GM23338 (cell line): ENCODE measurements at regions not wholly inside any gene's neighbourhood (a gene's known extent, or its start where the extent isn't known, plus 50 kb on each side); places are given as distances from the start of the nearest gene placed in this dataset.

Experiments
- ATAC-seq: fragments of 200-7000 bp; cut with Tn5 transposase; 3 replicates; pipeline ENCODE4 v1.9.1; 2020
- DNase-seq: peaks from one replicate; pipeline ENCODE4 v3.0.0-alpha.2; 2015; ENCODE audit warnings: low spot score
- H2AFZ ChIP-seq: fragments of 200-600 bp; sonication (generic); 2 replicates; pipeline ENCODE4 v1.8.0; 2016; ENCODE audit warnings: antibody characterized with exemption, mild to moderate bottlenecking, moderate library complexity
- H3F3A ChIP-seq: fragments of 200-600 bp; sonication (generic); replicated peaks from 2 replicates; pipeline ENCODE4 v1.8.0; 2017; ENCODE audit warnings: antibody characterized with exemption, mixed run types, low read depth
- H3K27ac ChIP-seq: fragments of 200-600 bp; sonication (generic); 2 replicates; pipeline ENCODE4 v1.6.1; 2016; ENCODE audit warnings: low read depth
- H3K27me3 ChIP-seq: fragments of 200-600 bp; sonication (generic); 2 replicates; pipeline ENCODE4 v1.8.0; 2016; ENCODE audit warnings: mild to moderate bottlenecking, mixed run types, moderate library complexity; ENCODE audit not compliant: insufficient read depth
- H3K36me3 ChIP-seq: fragments of 200-600 bp; sonication (generic); 2 replicates; pipeline ENCODE4 v1.8.0; 2016; ENCODE audit warnings: mild to moderate bottlenecking; ENCODE audit not compliant: insufficient read depth
- H3K4me1 ChIP-seq: fragments of 200-600 bp; sonication (generic); 2 replicates; pipeline ENCODE4 v1.8.0; 2016; ENCODE audit warnings: mild to moderate bottlenecking, moderate library complexity; ENCODE audit not compliant: insufficient read depth
- H3K4me2 ChIP-seq: fragments of 200-600 bp; sonication (generic); 2 replicates; pipeline ENCODE4 v1.7.1; 2017; ENCODE audit warnings: mixed run types
- H3K4me3 ChIP-seq: fragments of 200-600 bp; sonication (generic); 2 replicates; pipeline ENCODE4 v1.6.1; 2016; ENCODE audit warnings: mixed run types
- H3K79me2 ChIP-seq: fragments of 200-600 bp; sonication (generic); replicated peaks from 2 replicates; pipeline ENCODE4 v1.8.0; 2017; ENCODE audit warnings: mild to moderate bottlenecking; ENCODE audit not compliant: insufficient read depth
- H3K9me2 ChIP-seq: fragments of 200-600 bp; sonication (generic); 2 replicates; pipeline ENCODE4 v1.8.0; 2017; ENCODE audit not compliant: insufficient read depth
- H4K20me1 ChIP-seq: fragments of 200-600 bp; sonication (generic); replicated peaks from 2 replicates; pipeline ENCODE4 v1.8.0; 2017; ENCODE audit warnings: mild to moderate bottlenecking; ENCODE audit not compliant: insufficient read depth
- H3K27ac Mint-ChIP-seq: 2 replicates; pipeline ENCODE4 v1.8.0; 2020; ENCODE audit warnings: inconsistent platforms, mild to moderate bottlenecking, moderate library complexity, mixed read lengths
- H3K27me3 Mint-ChIP-seq: 3 replicates; pipeline ENCODE4 v1.8.0; 2022; ENCODE audit warnings: low read depth, mild to moderate bottlenecking, moderate library complexity, mixed read lengths, inconsistent platforms; ENCODE audit not compliant: insufficient read depth, poor library complexity
- H3K36me3 Mint-ChIP-seq: 3 replicates; pipeline ENCODE4 v1.8.0; 2021; ENCODE audit warnings: low read depth, mild to moderate bottlenecking, inconsistent platforms, moderate library complexity, mixed read lengths
- H3K4me1 Mint-ChIP-seq: 3 replicates; pipeline ENCODE4 v1.8.0; 2020; ENCODE audit warnings: mild to moderate bottlenecking, inconsistent platforms, mixed read lengths
- H3K4me3 Mint-ChIP-seq: 3 replicates; pipeline ENCODE4 v1.8.0; 2021; ENCODE audit warnings: moderate library complexity, mild to moderate bottlenecking, inconsistent platforms, mixed read lengths
- H3K9me3 Mint-ChIP-seq: 3 replicates; pipeline ENCODE4 v1.8.0; 2020; ENCODE audit warnings: moderate library complexity, mild to moderate bottlenecking, inconsistent platforms, mixed read lengths
- EZH2 ChIP-seq: fragments of 200-600 bp; sonication (generic); IDR thresholded peaks from one replicate; pipeline ENCODE4 v1.8.0; 2017; ENCODE audit warnings: antibody characterized with exemption, mild to moderate bottlenecking, low read depth; ENCODE audit not compliant: unreplicated experiment
- EZH2phosphoT487 ChIP-seq: fragments of 200-600 bp; sonication (generic); IDR thresholded peaks from one replicate; pipeline ENCODE4 v1.8.1; 2018; ENCODE audit warnings: antibody characterized with exemption; ENCODE audit not compliant: unreplicated experiment
- JUNB ChIP-seq: IDR thresholded peaks from one replicate; pipeline ENCODE4 v1.6.1; 2016; ENCODE audit warnings: antibody characterized with exemption; ENCODE audit not compliant: unreplicated experiment
- STAT1 ChIP-seq: IDR thresholded peaks from one replicate; pipeline ENCODE4 v1.6.1; 2016; ENCODE audit warnings: antibody characterized with exemption; ENCODE audit not compliant: unreplicated experiment
- ZNF114 ChIP-seq: fragments of 250-450 bp; sonication (Bioruptor Pico); IDR thresholded peaks from 2 replicates; pipeline ENCODE4 v1.5.0; 2020; ENCODE audit warnings: mild to moderate bottlenecking, moderate library complexity
- ZNF331 ChIP-seq: fragments of 250-450 bp; sonication (Bioruptor Pico); IDR thresholded peaks from 2 replicates; pipeline ENCODE4 v1.5.0; 2020; ENCODE audit warnings: low read depth, mild to moderate bottlenecking, moderate library complexity
- TF ChIP-seq, protein P1 (sequence below), 2 experiments: fragments of 200-600 bp in 1 of 2; sonication (generic) in 1 of 2; conservative IDR thresholded peaks; 2 replicates each; pipeline versions ENCODE4 v1.5.1 to v1.6.1; 2016 to 2017; ENCODE audit warnings: antibody characterized with exemption in 2 of 2, low read depth in 2 of 2, mild to moderate bottlenecking in 2 of 2, moderate library complexity in 1 of 2
- TF ChIP-seq, protein P2 (sequence below): IDR thresholded peaks from 2 replicates; pipeline ENCODE4 v1.6.1; 2016; ENCODE audit warnings: antibody characterized with exemption
- TF ChIP-seq, protein P3 (sequence below): IDR thresholded peaks from one replicate; pipeline ENCODE4 v1.6.1; 2018; ENCODE audit warnings: antibody characterized with exemption; ENCODE audit not compliant: unreplicated experiment

DNA sequence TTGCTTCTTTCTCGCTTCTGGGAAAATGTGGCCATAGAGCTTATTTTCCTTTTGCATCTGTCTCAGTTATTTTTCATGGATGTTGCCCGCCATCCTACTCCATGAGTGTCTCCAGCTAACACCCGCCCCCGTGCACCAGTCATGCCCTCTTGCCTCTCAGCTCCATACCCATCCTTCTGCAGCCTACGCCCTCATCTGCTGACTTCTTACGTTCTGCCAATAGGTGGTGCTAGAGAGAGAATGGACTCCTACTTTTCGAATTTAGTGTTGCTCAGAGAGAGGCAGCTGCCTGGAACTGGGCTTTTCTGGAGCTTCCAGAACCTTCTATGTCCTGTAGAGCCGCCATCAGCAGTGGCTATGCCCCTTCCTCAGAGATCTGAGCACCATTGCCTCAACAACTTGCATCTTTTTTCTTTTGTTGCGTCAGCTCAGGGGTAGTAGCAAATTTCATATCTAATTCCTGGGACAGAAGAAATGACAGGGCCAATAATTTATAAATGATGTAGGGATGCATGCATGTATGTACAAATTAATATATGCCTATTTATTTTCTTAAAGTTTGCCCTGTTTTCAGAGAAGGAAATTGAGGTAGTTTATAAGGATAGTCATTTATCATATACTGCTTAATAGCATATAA is 119.7 kb upstream of the MYOCD start:
- ATAC-seq (peak; percentile 98), DNase-seq (peak; percentile 82)
- no peak overlapping the region for H2AFZ ChIP-seq
- TF ChIP-seq, protein P1, sequence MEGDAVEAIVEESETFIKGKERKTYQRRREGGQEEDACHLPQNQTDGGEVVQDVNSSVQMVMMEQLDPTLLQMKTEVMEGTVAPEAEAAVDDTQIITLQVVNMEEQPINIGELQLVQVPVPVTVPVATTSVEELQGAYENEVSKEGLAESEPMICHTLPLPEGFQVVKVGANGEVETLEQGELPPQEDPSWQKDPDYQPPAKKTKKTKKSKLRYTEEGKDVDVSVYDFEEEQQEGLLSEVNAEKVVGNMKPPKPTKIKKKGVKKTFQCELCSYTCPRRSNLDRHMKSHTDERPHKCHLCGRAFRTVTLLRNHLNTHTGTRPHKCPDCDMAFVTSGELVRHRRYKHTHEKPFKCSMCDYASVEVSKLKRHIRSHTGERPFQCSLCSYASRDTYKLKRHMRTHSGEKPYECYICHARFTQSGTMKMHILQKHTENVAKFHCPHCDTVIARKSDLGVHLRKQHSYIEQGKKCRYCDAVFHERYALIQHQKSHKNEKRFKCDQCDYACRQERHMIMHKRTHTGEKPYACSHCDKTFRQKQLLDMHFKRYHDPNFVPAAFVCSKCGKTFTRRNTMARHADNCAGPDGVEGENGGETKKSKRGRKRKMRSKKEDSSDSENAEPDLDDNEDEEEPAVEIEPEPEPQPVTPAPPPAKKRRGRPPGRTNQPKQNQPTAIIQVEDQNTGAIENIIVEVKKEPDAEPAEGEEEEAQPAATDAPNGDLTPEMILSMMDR (conservative IDR thresholded peaks at IDR 0.05; ENCODE audit: low read depth in 2 of 2) = peak; percentile 83
- TF ChIP-seq, protein P2, sequence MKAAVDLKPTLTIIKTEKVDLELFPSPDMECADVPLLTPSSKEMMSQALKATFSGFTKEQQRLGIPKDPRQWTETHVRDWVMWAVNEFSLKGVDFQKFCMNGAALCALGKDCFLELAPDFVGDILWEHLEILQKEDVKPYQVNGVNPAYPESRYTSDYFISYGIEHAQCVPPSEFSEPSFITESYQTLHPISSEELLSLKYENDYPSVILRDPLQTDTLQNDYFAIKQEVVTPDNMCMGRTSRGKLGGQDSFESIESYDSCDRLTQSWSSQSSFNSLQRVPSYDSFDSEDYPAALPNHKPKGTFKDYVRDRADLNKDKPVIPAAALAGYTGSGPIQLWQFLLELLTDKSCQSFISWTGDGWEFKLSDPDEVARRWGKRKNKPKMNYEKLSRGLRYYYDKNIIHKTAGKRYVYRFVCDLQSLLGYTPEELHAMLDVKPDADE = no peak
- TF ChIP-seq EZH2phosphoT487 = no peak
- TF ChIP-seq, protein P3, sequence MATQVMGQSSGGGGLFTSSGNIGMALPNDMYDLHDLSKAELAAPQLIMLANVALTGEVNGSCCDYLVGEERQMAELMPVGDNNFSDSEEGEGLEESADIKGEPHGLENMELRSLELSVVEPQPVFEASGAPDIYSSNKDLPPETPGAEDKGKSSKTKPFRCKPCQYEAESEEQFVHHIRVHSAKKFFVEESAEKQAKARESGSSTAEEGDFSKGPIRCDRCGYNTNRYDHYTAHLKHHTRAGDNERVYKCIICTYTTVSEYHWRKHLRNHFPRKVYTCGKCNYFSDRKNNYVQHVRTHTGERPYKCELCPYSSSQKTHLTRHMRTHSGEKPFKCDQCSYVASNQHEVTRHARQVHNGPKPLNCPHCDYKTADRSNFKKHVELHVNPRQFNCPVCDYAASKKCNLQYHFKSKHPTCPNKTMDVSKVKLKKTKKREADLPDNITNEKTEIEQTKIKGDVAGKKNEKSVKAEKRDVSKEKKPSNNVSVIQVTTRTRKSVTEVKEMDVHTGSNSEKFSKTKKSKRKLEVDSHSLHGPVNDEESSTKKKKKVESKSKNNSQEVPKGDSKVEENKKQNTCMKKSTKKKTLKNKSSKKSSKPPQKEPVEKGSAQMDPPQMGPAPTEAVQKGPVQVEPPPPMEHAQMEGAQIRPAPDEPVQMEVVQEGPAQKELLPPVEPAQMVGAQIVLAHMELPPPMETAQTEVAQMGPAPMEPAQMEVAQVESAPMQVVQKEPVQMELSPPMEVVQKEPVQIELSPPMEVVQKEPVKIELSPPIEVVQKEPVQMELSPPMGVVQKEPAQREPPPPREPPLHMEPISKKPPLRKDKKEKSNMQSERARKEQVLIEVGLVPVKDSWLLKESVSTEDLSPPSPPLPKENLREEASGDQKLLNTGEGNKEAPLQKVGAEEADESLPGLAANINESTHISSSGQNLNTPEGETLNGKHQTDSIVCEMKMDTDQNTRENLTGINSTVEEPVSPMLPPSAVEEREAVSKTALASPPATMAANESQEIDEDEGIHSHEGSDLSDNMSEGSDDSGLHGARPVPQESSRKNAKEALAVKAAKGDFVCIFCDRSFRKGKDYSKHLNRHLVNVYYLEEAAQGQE = no peak
- Mint-ChIP-seq H3K27me3 (no peaks in the 10 kb centered on the region), H3K36me3 (no peaks in the 10 kb centered on the region), H3K27ac (no peak overlapping the region), H3K4me3 (no peak overlapping the region), H3K4me1 (no peaks in the 10 kb centered on the region; the same call in 2 of the 3 replicates), H3K9me3 (no peaks in the 10 kb centered on the region; the same call in 2 of the 3 replicates)
- H3K4me1 ChIP-seq = no peaks in the 10 kb centered on the region
- no peaks in the 10 kb centered on the region for H3F3A ChIP-seq
- H3K36me3 ChIP-seq = no peaks in the 10 kb centered on the region
- H3K27me3 ChIP-seq = no peaks in the 10 kb centered on the region
- no peaks in the 10 kb centered on the region for H3K79me2 ChIP-seq
- no peak overlapping the region for H3K4me3 ChIP-seq
- H3K9me2 ChIP-seq = 0 out of 2 replicates have a peak, but pooled peaks cover 1% of the 10 kb centered on the region
- no peak overlapping the region for H3K4me2 ChIP-seq
- H4K20me1 ChIP-seq = no peaks in the 10 kb centered on the region
- H3K27ac ChIP-seq = no peak overlapping the region

DNA sequence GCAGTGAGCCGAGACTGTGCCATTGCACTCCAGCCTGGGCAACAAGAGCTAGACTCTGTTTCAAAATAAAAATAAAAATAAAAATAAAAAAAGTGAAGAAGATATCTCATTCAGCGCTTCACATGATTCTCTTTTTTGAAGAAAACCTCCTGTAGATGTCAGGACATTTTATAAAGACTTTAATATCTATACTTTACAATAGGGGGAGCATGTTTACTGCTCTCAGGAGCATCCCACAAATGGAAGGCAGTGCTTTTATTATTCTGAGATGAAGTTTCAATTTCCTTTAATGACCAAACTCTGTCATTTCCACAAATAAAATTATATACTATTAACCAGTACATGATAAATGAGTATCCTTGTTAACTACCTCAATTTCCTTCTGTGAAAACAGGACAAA is 118.7 kb upstream of the MYOCD start:
- Histone ChIP-seq H3K27me3 (no peaks in the 10 kb centered on the region), H3K4me2 (no peak overlapping the region), H3K9me2 (0 out of 2 replicates have a peak, but pooled peaks cover 10% of the 10 kb centered on the region), H3K27ac (no peak overlapping the region), H2AFZ (no peak overlapping the region), H3K4me3 (no peak overlapping the region), H3K4me1 (no peaks in the 10 kb centered on the region), H3F3A (no peaks in the 10 kb centered on the region), H4K20me1 (no peaks in the 10 kb centered on the region), H3K79me2 (no peaks in the 10 kb centered on the region), H3K36me3 (no peaks in the 10 kb centered on the region)
- ATAC-seq (no peak), DNase-seq (no peak)
- Mint-ChIP-seq H3K27me3 (no peaks in the 10 kb centered on the region), H3K4me3 (no peak overlapping the region), H3K9me3 (no peaks in the 10 kb centered on the region; the same call in 2 of the 3 replicates), H3K27ac (no peak overlapping the region), H3K36me3 (no peaks in the 10 kb centered on the region), H3K4me1 (no peaks in the 10 kb centered on the region; the same call in 2 of the 3 replicates)
- TF ChIP-seq EZH2phosphoT487 (no peak), STAT1 (no peak), EZH2 (no peak), JUNB (no peak), ZNF114 (no peak), ZNF331 (CRISPR knock-in tag) (no peak)
- TF ChIP-seq, protein P2 = no peak
- TF ChIP-seq, protein P1 (conservative IDR thresholded peaks at IDR 0.05; ENCODE audit: low read depth in 2 of 2) = no peak; a peak in 1 of 4 replicates
- TF ChIP-seq, protein P3 = no peak
